ENCODE measurements at regions not wholly inside any gene's neighbourhood (a gene's known extent, or its start where the extent isn't known, plus 50 kb on each side); places are given as distances from the start of the nearest gene placed in this dataset.
A peak's percentile ranks its signal among the peaks of the same experiment; 100 is the strongest.

- H3K9ac ChIP-seq (ENCODE audit: extremely low read depth, insufficient read length, low read length), result no peak overlapping the region
- H3K4me2 ChIP-seq (ENCODE audit: insufficient read depth, insufficient read length, low read length), result no peak overlapping the region
- no peaks in the 10 kb centered on the region for H3K23me2 ChIP-seq (ENCODE audit: insufficient read length, low read depth, low read length, poor library complexity, severe bottlenecking)
- no peak overlapping the region for H2BK5ac ChIP-seq (ENCODE audit: insufficient read length, low read length)
- H2BK120ac ChIP-seq (ENCODE audit: low read depth, low read length, poor library complexity, severe bottlenecking), result no peak overlapping the region
- H3K79me2 ChIP-seq (ENCODE audit: insufficient read depth, low read length), result no peaks in the 10 kb centered on the region
- H3K23ac ChIP-seq (ENCODE audit: insufficient read length, low read depth, low read length), result no peak overlapping the region
- H2BK20ac ChIP-seq (ENCODE audit: low read depth, low read length, poor library complexity, severe bottlenecking), result no peak overlapping the region
- Mint-ChIP-seq H3K27me3 (ENCODE audit: low read depth) (peaks cover 11% of the 10 kb centered on the region), H3K4me3 (no peak overlapping the region), H3K9me3 (no peaks in the 10 kb centered on the region), H3K27ac (0 out of 7 replicates have a peak overlapping the region, but pooled peaks of 1 of the 3 experiments have one; percentile 7), H3K36me3 (ENCODE audit: insufficient read depth in 1 of 3, low read depth in 3 of 3) (no peaks in the 10 kb centered on the region), H3K4me1 (peaks cover under 1 to 12% of the 10 kb centered on the region in 2 experiments; a peak in 3 of 4 replicates)
- WGBS (ENCODE audit: extremely low coverage, insufficient read length, low lambda C conversion rate), result no CpG with 5 or more reads among the region's 4 CpGs
- H3K18ac ChIP-seq (ENCODE audit: insufficient read length, low read depth, low read length), result no peak overlapping the region
- H4K91ac ChIP-seq (ENCODE audit: insufficient read length, low read depth, low read length), result no peak overlapping the region
- H2BK12ac ChIP-seq (ENCODE audit: insufficient read length, low read depth, low read length), result no peak overlapping the region
- H4K20me1 ChIP-seq (ENCODE audit: control insufficient read depth, insufficient read depth, insufficient read length), result no peaks in the 10 kb centered on the region
- H3K9me3 ChIP-seq (ENCODE audit: control insufficient read depth, low read depth, low read length), result no peaks in the 10 kb centered on the region
- no peak overlapping the region for H3K27ac ChIP-seq (ENCODE audit: insufficient read length, low read depth, low read length)
- no peak overlapping the region for H3K14ac ChIP-seq (ENCODE audit: insufficient read depth, low read length)
- no peak overlapping the region for H3T11ph ChIP-seq (ENCODE audit: low read length)
- no peak for TF ChIP-seq CTCF (conservative IDR thresholded peaks at IDR 0.05)
- DNase-seq, result no peak
- H3K79me1 ChIP-seq (ENCODE audit: insufficient read depth, low read depth, low read length, poor library complexity, severe bottlenecking), result no peaks in the 10 kb centered on the region
- H3K56ac ChIP-seq (ENCODE audit: insufficient read length, low read depth, low read length), result no peak overlapping the region
- no peak overlapping the region for H3K4ac ChIP-seq (ENCODE audit: low read depth, low read length)
- H3K4me1 ChIP-seq (ENCODE audit: insufficient read depth, low read length), result no peaks in the 10 kb centered on the region; the same call in 1 of the 2 replicates
- no peak overlapping the region for H2BK15ac ChIP-seq (ENCODE audit: low read depth, low read length)
- H4K5ac ChIP-seq (ENCODE audit: insufficient read length, low read depth, low read length), result no peak overlapping the region
- no peaks in the 10 kb centered on the region; the same call in 1 of the 2 replicates for H3K27me3 ChIP-seq (ENCODE audit: insufficient read depth, low read length)
- H4K8ac ChIP-seq (replicated peaks; ENCODE audit: insufficient read length, low read depth, low read length), result no peak overlapping the region
- H2AK5ac ChIP-seq (ENCODE audit: insufficient read length, low read length), result no peak overlapping the region
- no peak overlapping the region for H2AFZ ChIP-seq (ENCODE audit: low read length)
These were observed 97.6 kb downstream of the MRPL14 start for GRCh38 chr6:44029444-44030185.
